NCI-H526 (cell line): ENCODE measurements at regions not wholly inside any gene's neighbourhood (a gene's known extent, or its start where the extent isn't known, plus 50 kb on each side); places are given as distances from the start of the nearest gene placed in this dataset.
A peak's percentile ranks its signal among the peaks of the same experiment; 100 is the strongest.

ENCODE experiments used
- DNase-seq, 2 experiments: peaks; one replicate each; lab custom pipeline; 2025; lab: John Stamatoyannopoulos, UW

DNA sequence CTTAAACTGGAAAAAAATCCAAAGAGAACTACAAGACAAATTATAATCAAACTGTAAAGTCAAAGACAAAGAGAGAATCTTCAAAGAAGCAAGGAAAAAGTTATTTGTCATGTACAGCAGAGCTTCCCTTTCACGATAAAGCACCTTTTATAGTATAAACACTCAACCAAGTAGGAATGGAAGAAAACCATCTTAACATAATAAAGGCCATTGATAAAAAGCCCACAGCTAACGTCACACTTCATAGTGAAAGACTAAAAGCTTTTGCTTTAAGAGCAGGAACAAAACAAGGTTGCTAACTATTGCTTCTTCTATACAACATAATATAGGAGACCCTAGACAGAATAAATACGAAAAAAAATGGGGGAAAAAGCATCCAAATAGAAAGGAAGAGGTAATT, 595.7 kb upstream of the POU3F4 start:
- DNase-seq = no peak

- no peak for DNase-seq
These were observed 573.1 kb upstream of the POU3F4 start for GRCh38 chrX:82934980-82935379.

- no peak for DNase-seq
These were observed 562.8 kb upstream of the POU3F4 start for GRCh38 chrX:82945332-82945731.

GRCh38 chrX:82961129-82961528, 547.0 kb upstream of the POU3F4 start:
- peak; percentile 0 to 27 for DNase-seq

GRCh38 chrX:82973646-82974045, 534.4 kb upstream of the POU3F4 start:
- DNase-seq = peak in 1 of 2 experiments; percentile 5

DNA sequence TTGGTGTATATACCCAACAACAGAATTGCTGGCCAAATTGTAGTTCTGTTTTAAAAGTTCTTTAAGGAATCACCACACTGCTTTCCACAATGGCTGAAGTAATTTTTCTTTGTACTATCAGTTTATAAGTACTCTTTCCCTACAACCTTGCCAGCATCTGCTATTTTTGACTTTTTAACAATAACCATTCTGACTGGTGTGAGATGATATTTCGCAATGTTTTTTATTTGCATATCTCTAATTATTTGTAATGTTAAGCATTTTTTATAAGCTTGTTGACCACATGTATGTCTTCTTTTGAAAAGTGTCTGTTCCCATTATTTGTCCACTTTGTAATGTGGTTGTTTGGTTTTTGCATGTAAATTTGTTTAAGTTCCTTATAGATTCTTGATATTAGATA, 509.9 kb upstream of the POU3F4 start:
- DNase-seq = no peak

DNA sequence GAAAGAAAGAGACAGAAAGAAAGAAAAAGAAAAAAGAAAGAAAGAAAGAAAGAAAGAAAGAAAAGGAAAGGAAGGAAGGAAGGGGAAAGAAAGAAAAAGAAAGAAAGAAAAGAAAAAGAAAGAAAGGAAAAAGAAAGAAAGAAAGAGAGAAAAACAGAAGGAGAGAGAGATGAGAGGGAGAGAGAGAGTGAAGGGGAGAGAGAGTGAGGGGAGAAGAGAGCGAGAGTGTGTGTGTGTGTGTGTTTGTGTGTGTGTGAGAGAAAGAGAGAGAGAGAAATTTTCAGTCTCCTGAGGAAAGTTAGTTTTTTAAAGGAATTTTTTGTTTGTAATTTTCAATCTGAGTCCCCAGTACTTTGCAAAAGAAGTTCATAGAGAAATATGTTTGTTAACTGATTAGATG, 504.1 kb upstream of the POU3F4 start:
- no peak for DNase-seq

- peak in 1 of 2 experiments; percentile 4 for DNase-seq
These were observed 499.7 kb upstream of the POU3F4 start for GRCh38 chrX:83008415-83008814.

GRCh38 chrX:83019258-83019657, 488.8 kb upstream of the POU3F4 start:
- DNase-seq = no peak

GRCh38 chrX:83022020-83022419, 486.1 kb upstream of the POU3F4 start:
- no peak for DNase-seq
